ENCODE measurements at regions not wholly inside any gene's neighbourhood (a gene's known extent, or its start where the extent isn't known, plus 50 kb on each side); places are given as distances from the start of the nearest gene placed in this dataset.

- no peak overlapping the region for H3K9ac ChIP-seq (ENCODE audit: extremely low read depth, insufficient read length, low read length)
- no peaks in the 10 kb centered on the region for H3K79me1 ChIP-seq (ENCODE audit: insufficient read depth, low read depth, low read length, poor library complexity, severe bottlenecking)
- H3K18ac ChIP-seq (ENCODE audit: insufficient read length, low read depth, low read length), result no peak overlapping the region
- H3K79me2 ChIP-seq (ENCODE audit: insufficient read depth, low read length), result no peaks in the 10 kb centered on the region
- no peaks in the 10 kb centered on the region for H3K27me3 ChIP-seq (ENCODE audit: insufficient read depth, low read length)
- Mint-ChIP-seq H3K4me3 (no peak overlapping the region), H3K27me3 (ENCODE audit: low read depth) (no peaks in the 10 kb centered on the region; the same call in 1 of the 2 replicates), H3K36me3 (ENCODE audit: insufficient read depth in 1 of 3, low read depth in 3 of 3) (peaks cover 6 to 20% (median 10%) of the 10 kb centered on the region in 3 experiments; a peak in 6 of 7 replicates), H3K9me3 (peaks cover 14 to 17% of the 10 kb centered on the region in 2 experiments), H3K4me1 (peaks cover 6 to 24% of the 10 kb centered on the region in 2 experiments; a peak in 3 of 4 replicates), H3K27ac (no peak overlapping the region)
- no peak overlapping the region for H4K8ac ChIP-seq (replicated peaks; ENCODE audit: insufficient read length, low read depth, low read length)
- no peak overlapping the region for H3K14ac ChIP-seq (ENCODE audit: insufficient read depth, low read length)
- no peak overlapping the region for H3K23ac ChIP-seq (ENCODE audit: insufficient read length, low read depth, low read length)
- no peaks in the 10 kb centered on the region for H3K23me2 ChIP-seq (ENCODE audit: insufficient read length, low read depth, low read length, poor library complexity, severe bottlenecking)
- H2BK5ac ChIP-seq (ENCODE audit: insufficient read length, low read length), result no peak overlapping the region
- H2AFZ ChIP-seq (ENCODE audit: low read length), result no peak overlapping the region
- H4K91ac ChIP-seq (ENCODE audit: insufficient read length, low read depth, low read length), result no peak overlapping the region
- H2AK5ac ChIP-seq (ENCODE audit: insufficient read length, low read length), result no peak overlapping the region
- no peak overlapping the region for H2BK20ac ChIP-seq (ENCODE audit: low read depth, low read length, poor library complexity, severe bottlenecking)
- no peak overlapping the region for H3T11ph ChIP-seq (ENCODE audit: low read length)
- H2BK12ac ChIP-seq (ENCODE audit: insufficient read length, low read depth, low read length), result no peak overlapping the region
- TF ChIP-seq CTCF (conservative IDR thresholded peaks at IDR 0.05), result no peak
- no peak overlapping the region for H3K4ac ChIP-seq (ENCODE audit: low read depth, low read length)
- WGBS (ENCODE audit: extremely low coverage, insufficient read length, low lambda C conversion rate), result no CpG with 5 or more reads among the region's 1 CpG
- H3K4me2 ChIP-seq (ENCODE audit: insufficient read depth, insufficient read length, low read length), result no peak overlapping the region
- H3K4me1 ChIP-seq (ENCODE audit: insufficient read depth, low read length), result peaks cover 2% of the 10 kb centered on the region; the same call in 1 of the 2 replicates
- no peak overlapping the region for H3K56ac ChIP-seq (ENCODE audit: insufficient read length, low read depth, low read length)
- no peak overlapping the region for H2BK120ac ChIP-seq (ENCODE audit: low read depth, low read length, poor library complexity, severe bottlenecking)
- H2BK15ac ChIP-seq (ENCODE audit: low read depth, low read length), result no peak overlapping the region
- H3K27ac ChIP-seq (ENCODE audit: insufficient read length, low read depth, low read length), result no peak overlapping the region
- no peak for DNase-seq
- no peak overlapping the region for H4K5ac ChIP-seq (ENCODE audit: insufficient read length, low read depth, low read length)
- no peaks in the 10 kb centered on the region for H3K9me3 ChIP-seq (ENCODE audit: control insufficient read depth, low read depth, low read length)
- H4K20me1 ChIP-seq (ENCODE audit: control insufficient read depth, insufficient read depth, insufficient read length), result no peaks in the 10 kb centered on the region
These were observed 90.9 kb downstream of the CDO1 start for GRCh38 chr5:115725522-115725921.

Data from H9 (cell line).